ENCODE measurements at regions not wholly inside any gene's neighbourhood (a gene's known extent, or its start where the extent isn't known, plus 50 kb on each side); places are given as distances from the start of the nearest gene placed in this dataset.
A peak's percentile ranks its signal among the peaks of the same experiment; 100 is the strongest.

- H3K79me2 ChIP-seq (ENCODE audit: low read length) = no peaks in the 10 kb centered on the region
- H3K9me3 ChIP-seq (ENCODE audit: insufficient read depth, low read length) = no peaks in the 10 kb centered on the region
- H3K4me2 ChIP-seq (ENCODE audit: low read length) = peak overlapping the region; percentile 67
- no peaks in the 10 kb centered on the region for H3K27me3 ChIP-seq (ENCODE audit: low read depth, low read length)
- H4K20me1 ChIP-seq (ENCODE audit: insufficient read depth, low read length) = no peaks in the 10 kb centered on the region
- H3K36me3 ChIP-seq (replicated peaks; ENCODE audit: low read depth, low read length) = no peaks in the 10 kb centered on the region
- H3K4me1 ChIP-seq (ENCODE audit: low read length) = peaks cover 45% of the 10 kb centered on the region
- TF ChIP-seq EZH2phosphoT487 (IDR thresholded peaks at IDR 0.05; ENCODE audit: low read depth) (no peak), CTCF (IDR thresholded peaks at IDR 0.05; ENCODE audit: low read depth, low read length) (no peak)
- H3K9ac ChIP-seq (ENCODE audit: low read length) = peak overlapping the region; percentile 48; the same call in 1 of the 2 replicates
- H3K27ac ChIP-seq (ENCODE audit: low read length) = peak overlapping the region; percentile 82
- H3K4me3 ChIP-seq (ENCODE audit: low read length) = peak overlapping the region; percentile 43
- peak overlapping the region; percentile 29; the same call in 1 of the 2 replicates for H2AFZ ChIP-seq (ENCODE audit: low read depth, low read length)
These were observed 397.9 kb upstream of the ADGRB3 start for GRCh38 chr6:68237205-68237604.

- H3K36me3 ChIP-seq (replicated peaks; ENCODE audit: low read depth, low read length) = no peaks in the 10 kb centered on the region
- H3K27ac ChIP-seq (ENCODE audit: low read length) = peak overlapping the region; percentile 18
- H3K4me1 ChIP-seq (ENCODE audit: low read length) = peaks cover 45% of the 10 kb centered on the region
- no peaks in the 10 kb centered on the region for H3K9me3 ChIP-seq (ENCODE audit: insufficient read depth, low read length)
- H3K4me2 ChIP-seq (ENCODE audit: low read length) = peak overlapping the region; percentile 11; the same call in 1 of the 2 replicates
- H3K4me3 ChIP-seq (ENCODE audit: low read length) = no peak overlapping the region
- no peaks in the 10 kb centered on the region for H3K27me3 ChIP-seq (ENCODE audit: low read depth, low read length)
- H2AFZ ChIP-seq (ENCODE audit: low read depth, low read length) = peak overlapping the region; percentile 55; the same call in 1 of the 2 replicates
- H3K79me2 ChIP-seq (ENCODE audit: low read length) = no peaks in the 10 kb centered on the region
- H3K9ac ChIP-seq (ENCODE audit: low read length) = no peak overlapping the region
- no peaks in the 10 kb centered on the region for H4K20me1 ChIP-seq (ENCODE audit: insufficient read depth, low read length)
- TF ChIP-seq EZH2phosphoT487 (IDR thresholded peaks at IDR 0.05; ENCODE audit: low read depth) (no peak), CTCF (IDR thresholded peaks at IDR 0.05; ENCODE audit: low read depth, low read length) (no peak)
These were observed 399.7 kb upstream of the ADGRB3 start for GRCh38 chr6:68235326-68235784.

GRCh38 chr6:68233623-68234022 lies 401.5 kb upstream of the ADGRB3 start:
- H3K27ac ChIP-seq (ENCODE audit: low read length) = no peak overlapping the region
- no peaks in the 10 kb centered on the region for H3K27me3 ChIP-seq (ENCODE audit: low read depth, low read length)
- no peaks in the 10 kb centered on the region for H3K9me3 ChIP-seq (ENCODE audit: insufficient read depth, low read length)
- no peak overlapping the region for H3K4me2 ChIP-seq (ENCODE audit: low read length)
- no peak overlapping the region for H2AFZ ChIP-seq (ENCODE audit: low read depth, low read length)
- no peak for TF ChIP-seq CTCF (IDR thresholded peaks at IDR 0.05; ENCODE audit: low read depth, low read length)
- no peak overlapping the region for H3K9ac ChIP-seq (ENCODE audit: low read length)
- H3K4me1 ChIP-seq (ENCODE audit: low read length) = peaks cover 30% of the 10 kb centered on the region
- H4K20me1 ChIP-seq (ENCODE audit: insufficient read depth, low read length) = no peaks in the 10 kb centered on the region
- no peak overlapping the region for H3K4me3 ChIP-seq (ENCODE audit: low read length)
- no peaks in the 10 kb centered on the region for H3K79me2 ChIP-seq (ENCODE audit: low read length)
- H3K36me3 ChIP-seq (replicated peaks; ENCODE audit: low read depth, low read length) = no peaks in the 10 kb centered on the region

DNA sequence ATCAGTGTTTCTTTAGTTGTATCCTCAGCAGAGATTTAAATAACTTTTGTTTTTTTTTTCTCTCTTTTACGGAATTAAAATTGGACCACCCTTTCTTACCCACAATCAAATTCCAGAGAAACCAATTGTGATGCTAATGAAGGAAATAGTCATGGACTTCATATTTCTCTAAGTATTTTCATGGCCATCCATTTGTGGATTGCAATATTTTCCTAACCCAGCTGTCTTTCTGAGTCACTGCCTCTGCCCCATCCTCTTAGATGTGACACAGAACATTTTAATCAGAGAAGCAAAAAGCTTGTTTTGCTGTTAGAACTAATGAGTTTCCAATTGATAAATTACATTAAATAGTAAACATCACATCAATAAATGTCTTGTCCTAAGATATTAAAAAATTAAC lies 405.5 kb upstream of the ADGRB3 start:
- Histone ChIP-seq H3K9ac (ENCODE audit: low read length) (no peak overlapping the region), H2AFZ (ENCODE audit: low read depth, low read length) (no peak overlapping the region)
- TF ChIP-seq CTCF (IDR thresholded peaks at IDR 0.05; ENCODE audit: low read depth, low read length) = no peak
- no peak for TF ChIP-seq EZH2phosphoT487 (IDR thresholded peaks at IDR 0.05; ENCODE audit: low read depth)

More for the DNA sequence above, 405.5 kb upstream of the ADGRB3 start:
- H3K4me1 ChIP-seq (ENCODE audit: low read length) = peaks cover under 1% of the 10 kb centered on the region
- H3K4me3 ChIP-seq (ENCODE audit: low read length) = no peak overlapping the region
- H4K20me1 ChIP-seq (ENCODE audit: insufficient read depth, low read length) = no peaks in the 10 kb centered on the region
- no peak overlapping the region for H3K27ac ChIP-seq (ENCODE audit: low read length)
- H3K4me2 ChIP-seq (ENCODE audit: low read length) = no peak overlapping the region
- no peaks in the 10 kb centered on the region for H3K36me3 ChIP-seq (replicated peaks; ENCODE audit: low read depth, low read length)
- no peaks in the 10 kb centered on the region for H3K9me3 ChIP-seq (ENCODE audit: insufficient read depth, low read length)
- H3K27me3 ChIP-seq (ENCODE audit: low read depth, low read length) = no peaks in the 10 kb centered on the region
- no peaks in the 10 kb centered on the region for H3K79me2 ChIP-seq (ENCODE audit: low read length)
